Ascending aorta (tissue), 2 donors: ENCODE measurements at regions not wholly inside any gene's neighbourhood (a gene's known extent, or its start where the extent isn't known, plus 50 kb on each side); places are given as distances from the start of the nearest gene placed in this dataset.

Source experiments
- DNase-seq, 2 donors: peaks; one replicate each; pipeline ENCODE4 v3.0.0-alpha.2; 2019; ENCODE audit warnings: low spot score in 2 of 2
- H3K27ac ChIP-seq, 2 donors: fragments of 200-600 bp; sonication (generic); one replicate each; pipeline ENCODE4 v1.5.1; 2016 to 2017; ENCODE audit warnings: mild to moderate bottlenecking in 1 of 2
- H3K27me3 ChIP-seq: fragments of 200-600 bp; sonication (generic); one replicate; pipeline ENCODE4 v1.5.1; 2017
- H3K36me3 ChIP-seq, 2 donors: fragments of 200-600 bp; sonication (generic); one replicate each; pipeline ENCODE4 v1.5.1; 2016
- H3K4me1 ChIP-seq, 2 donors: fragments of 200-600 bp; sonication (generic); one replicate each; pipeline ENCODE4 v1.5.1; 2016 to 2017; ENCODE audit warnings: mild to moderate bottlenecking in 1 of 2
- H3K4me3 ChIP-seq, 2 donors: fragments of 200-600 bp; sonication (generic); one replicate each; pipeline ENCODE4 v1.5.1; 2016 to 2017; ENCODE audit warnings: mild to moderate bottlenecking in 1 of 2
- H3K9me3 ChIP-seq, 2 donors: fragments of 200-600 bp; sonication (generic); one replicate each; pipeline ENCODE4 v1.5.1; 2016
- CTCF ChIP-seq, 3 experiments: fragments of 200-600 bp in 2 of 3; fragments of 450-650 bp in 1 of 3; sonication (generic) in 2 of 3; IDR thresholded peaks; one replicate each; pipeline ENCODE4 v1.5.1; 2016 to 2019; ENCODE audit warnings: antibody characterized with exemption in 3 of 3, mild to moderate bottlenecking in 1 of 3, moderate library complexity in 1 of 3
- intact Hi-C: fragments of 100-400 bp; cut with DNase I; formaldehyde crosslinking; loops from one replicate; pipeline ENCODE4 v1.15.1; 2023

GRCh38 chr2:176490061-176490861 lies 221.0 kb downstream of the MTX2 start:
- Histone ChIP-seq H3K36me3 (no peaks in the 10 kb centered on the region), H3K27ac (no peak overlapping the region), H3K4me3 (no peak overlapping the region), H3K27me3 (no peaks in the 10 kb centered on the region), H3K4me1 (no peaks in the 10 kb centered on the region), H3K9me3 (no peaks in the 10 kb centered on the region)
- intact Hi-C loops = loop anchor here (5.0 kb wide), 1 partner anchor 37 kb away; no protein-coding TSS in a partner anchor
- TF ChIP-seq CTCF (IDR thresholded peaks at IDR 0.05) = no peak
- DNase-seq = no peak

GRCh38 chr2:176491172-176491904 lies 222.1 kb downstream of the MTX2 start:
- intact Hi-C loops = loop anchor here (5.0 kb wide), 1 partner anchor 36 kb away; no protein-coding TSS in a partner anchor
- Histone ChIP-seq H3K27ac (no peak overlapping the region), H3K9me3 (no peaks in the 10 kb centered on the region), H3K4me1 (no peaks in the 10 kb centered on the region), H3K27me3 (no peaks in the 10 kb centered on the region), H3K4me3 (no peak overlapping the region), H3K36me3 (no peaks in the 10 kb centered on the region)
- no peak for TF ChIP-seq CTCF (IDR thresholded peaks at IDR 0.05)
- DNase-seq = peak in 1 of 2 donors; percentile 63

GRCh38 chr2:176492583-176492982 lies 223.3 kb downstream of the MTX2 start:
- Histone ChIP-seq H3K36me3 (no peaks in the 10 kb centered on the region), H3K9me3 (no peaks in the 10 kb centered on the region), H3K27ac (no peak overlapping the region), H3K4me1 (no peaks in the 10 kb centered on the region), H3K27me3 (no peaks in the 10 kb centered on the region), H3K4me3 (no peak overlapping the region)
- TF ChIP-seq CTCF (IDR thresholded peaks at IDR 0.05) = no peak
- no peak for DNase-seq
- intact Hi-C loops = loop anchor here (5.0 kb wide), 1 partner anchor 35 kb away; no protein-coding TSS in a partner anchor

- no peak for DNase-seq
- Histone ChIP-seq H3K27ac (no peak overlapping the region), H3K4me1 (no peaks in the 10 kb centered on the region), H3K4me3 (no peak overlapping the region), H3K36me3 (no peaks in the 10 kb centered on the region), H3K9me3 (no peaks in the 10 kb centered on the region), H3K27me3 (no peaks in the 10 kb centered on the region)
- TF ChIP-seq CTCF (IDR thresholded peaks at IDR 0.05) = no peak
- intact Hi-C loops = loop anchor here (5.0 kb wide), 1 partner anchor 34 kb away; no protein-coding TSS in a partner anchor
Measured at GRCh38 chr2:176493226-176493825, 224.1 kb downstream of the MTX2 start.

- intact Hi-C loops = loop anchor here (5.0 kb wide), 1 partner anchor 33 kb away; no protein-coding TSS in a partner anchor
- H3K4me1 ChIP-seq = no peaks in the 10 kb centered on the region
- H3K36me3 ChIP-seq = no peaks in the 10 kb centered on the region
- no peaks in the 10 kb centered on the region for H3K27me3 ChIP-seq
- no peaks in the 10 kb centered on the region for H3K9me3 ChIP-seq
- no peak for TF ChIP-seq CTCF (IDR thresholded peaks at IDR 0.05)
- no peak for DNase-seq
- H3K4me3 ChIP-seq = no peak overlapping the region
- no peak overlapping the region for H3K27ac ChIP-seq
Measured at GRCh38 chr2:176493909-176494308, 224.7 kb downstream of the MTX2 start.
